H1 (cell line): ENCODE measurements at regions not wholly inside any gene's neighbourhood (a gene's known extent, or its start where the extent isn't known, plus 50 kb on each side); places are given as distances from the start of the nearest gene placed in this dataset.
"Not testable (repeated sequence)": the region's sequence is repeated elsewhere in the genome, so short reads cannot be mapped to it uniquely, and the experiment has no call there.

Source experiments
- ATF2 ChIP-seq: IDR thresholded peaks from 2 replicates; pipeline ENCODE4 v1.6.1; 2012; ENCODE audit warnings: low read length, inconsistent platforms
- CTCF ChIP-seq, 3 experiments: IDR thresholded peaks; 1 replicate in 2 of 3; 2 replicates in 1 of 3; pipeline versions ENCODE4 v1.5.1 to v1.6.1; 2011; ENCODE audit warnings: low read length in 3 of 3, mild to moderate bottlenecking in 3 of 3, inconsistent platforms in 2 of 3, low read depth in 1 of 3, moderate library complexity in 1 of 3; ENCODE audit not compliant: insufficient read depth in 1 of 3; ENCODE audit errors: control extremely low read depth in 1 of 3
- FOSL1 ChIP-seq: IDR thresholded peaks from 2 replicates; pipeline ENCODE4 v1.6.1; 2011; ENCODE audit warnings: mild to moderate bottlenecking, low read depth, low read length, moderate library complexity; ENCODE audit not compliant: insufficient read depth
- GABPA ChIP-seq: IDR thresholded peaks from 2 replicates; pipeline ENCODE4 v1.6.1; 2011; ENCODE audit warnings: mild to moderate bottlenecking, low read length, moderate library complexity, borderline replicate concordance; ENCODE audit not compliant: insufficient read depth
- KDM4A ChIP-seq: IDR thresholded peaks from one replicate; pipeline ENCODE4 v1.7.1; 2012; ENCODE audit warnings: low read depth, mild to moderate bottlenecking, moderate library complexity, low read length, inconsistent platforms; ENCODE audit not compliant: severe bottlenecking
- MAFK ChIP-seq: IDR thresholded peaks from 2 replicates; pipeline ENCODE4 v1.6.1; 2012; ENCODE audit warnings: low read depth, mild to moderate bottlenecking, improper control_type of control experiment, low read length
- MAX ChIP-seq: IDR thresholded peaks from 2 replicates; pipeline ENCODE4 v1.6.1; 2012; ENCODE audit warnings: inconsistent platforms
- NRF1 ChIP-seq: IDR thresholded peaks from 2 replicates; pipeline ENCODE4 v1.6.1; 2011; ENCODE audit warnings: mild to moderate bottlenecking, low read depth, low read length, improper control_type of control experiment
- POLR2A ChIP-seq, 2 experiments: IDR thresholded peaks; 1 replicate in 1 of 2; 2 replicates in 1 of 2; pipeline ENCODE4 v1.6.1; 2011; ENCODE audit warnings: low read depth in 2 of 2, low read length in 2 of 2, mild to moderate bottlenecking in 2 of 2; ENCODE audit errors: control extremely low read depth in 1 of 2
- SIRT6 ChIP-seq: IDR thresholded peaks from one replicate; pipeline ENCODE4 v1.7.1; 2012; ENCODE audit warnings: low read length, inconsistent platforms
- SP1 ChIP-seq: IDR thresholded peaks from 2 replicates; pipeline ENCODE4 v1.6.1; 2011; ENCODE audit warnings: low read depth, low read length
- TAF1 ChIP-seq: IDR thresholded peaks from 2 replicates; pipeline ENCODE4 v1.6.1; 2011; ENCODE audit warnings: mild to moderate bottlenecking, low read depth, low read length

GRCh38 chr5:112523674-112524263, 104.7 kb upstream of the EPB41L4A start:
- not testable (repeated sequence) for TF ChIP-seq CTCF (IDR thresholded peaks at IDR 0.05; ENCODE audit: control extremely low read depth in 1 of 3, insufficient read depth in 1 of 3, low read depth in 1 of 3, low read length in 3 of 3); ATF2; POLR2A (IDR thresholded peaks at IDR 0.05; ENCODE audit: control extremely low read depth in 1 of 2, low read depth in 2 of 2, low read length in 2 of 2); SIRT6; TAF1; KDM4A; GABPA; FOSL1; SP1; NRF1; MAFK; MAX
